ENCODE measurements at regions not wholly inside any gene's neighbourhood (a gene's known extent, or its start where the extent isn't known, plus 50 kb on each side); places are given as distances from the start of the nearest gene placed in this dataset.
"Not testable (repeated sequence)": the region's sequence is repeated elsewhere in the genome, so short reads cannot be mapped to it uniquely, and the experiment has no call there.

GRCh38 chr2:90355546-90355945, 1664.1 kb downstream of the RPIA start:
- TF ChIP-seq CTCF (IDR thresholded peaks at IDR 0.05); ZFX (IDR thresholded peaks at IDR 0.05; ENCODE audit: borderline replicate concordance): not testable (repeated sequence)
